ENCODE measurements at regions not wholly inside any gene's neighbourhood (a gene's known extent, or its start where the extent isn't known, plus 50 kb on each side); places are given as distances from the start of the nearest gene placed in this dataset.
"Not testable (repeated sequence)": the region's sequence is repeated elsewhere in the genome, so short reads cannot be mapped to it uniquely, and the experiment has no call there.

GRCh38 chr4:188737251-188738002, 598.2 kb downstream of the TRIML1 start:
- DNase-seq (ENCODE audit: low read depth) = no peak

GRCh38 chr4:188738290-188738689, 599.0 kb downstream of the TRIML1 start:
- DNase-seq (ENCODE audit: low read depth) = not testable (repeated sequence)

GRCh38 chr4:188740172-188740571, 600.9 kb downstream of the TRIML1 start:
- not testable (repeated sequence) for DNase-seq (ENCODE audit: low read depth)

- DNase-seq (ENCODE audit: low read depth) = not testable (repeated sequence)
These were observed 601.5 kb downstream of the TRIML1 start for GRCh38 chr4:188740791-188741190.

- no peak for DNase-seq (ENCODE audit: low read depth)
These were observed 615.2 kb downstream of the TRIML1 start for GRCh38 chr4:188754372-188755002.

- no peak for DNase-seq (ENCODE audit: low read depth)
These were observed 628.3 kb downstream of the TRIML1 start for GRCh38 chr4:188767496-188767895.

GRCh38 chr4:188778905-188779304, 639.7 kb downstream of the TRIML1 start:
- no peak for DNase-seq (ENCODE audit: low read depth)

GRCh38 chr4:188779581-188779980, 640.3 kb downstream of the TRIML1 start:
- no peak for DNase-seq (ENCODE audit: low read depth)

- no peak for DNase-seq (ENCODE audit: low read depth)
These were observed 640.8 kb downstream of the TRIML1 start for GRCh38 chr4:188780028-188780427.

- DNase-seq (ENCODE audit: low read depth) = no peak
These were observed 641.4 kb downstream of the TRIML1 start for GRCh38 chr4:188780686-188781085.

GRCh38 chr4:188781655-188782054, 642.4 kb downstream of the TRIML1 start:
- no peak for DNase-seq (ENCODE audit: low read depth)

- DNase-seq (ENCODE audit: low read depth) = no peak
These were observed 643.9 kb downstream of the TRIML1 start for GRCh38 chr4:188783175-188783574.

- no peak for DNase-seq (ENCODE audit: low read depth)
These were observed 644.4 kb downstream of the TRIML1 start for GRCh38 chr4:188783606-188784160.

- not testable (repeated sequence) for DNase-seq (ENCODE audit: low read depth)
These were observed 657.4 kb downstream of the TRIML1 start for GRCh38 chr4:188796600-188796999.

GRCh38 chr4:188797011-188797410, 657.8 kb downstream of the TRIML1 start:
- not testable (repeated sequence) for DNase-seq (ENCODE audit: low read depth)

- DNase-seq (ENCODE audit: low read depth) = no peak
These were observed 665.6 kb downstream of the TRIML1 start for GRCh38 chr4:188804861-188805260.

GRCh38 chr4:188811121-188811520, 671.9 kb downstream of the TRIML1 start:
- DNase-seq (ENCODE audit: low read depth) = no peak

GRCh38 chr4:188812644-188813043, 673.4 kb downstream of the TRIML1 start:
- DNase-seq (ENCODE audit: low read depth) = no peak

- DNase-seq (ENCODE audit: low read depth) = no peak
These were observed 679.1 kb downstream of the TRIML1 start for GRCh38 chr4:188818300-188818699.

- DNase-seq (ENCODE audit: low read depth) = no peak
These were observed 680.0 kb downstream of the TRIML1 start for GRCh38 chr4:188819233-188819632.

GRCh38 chr4:188821500-188821899, 682.3 kb downstream of the TRIML1 start:
- no peak for DNase-seq (ENCODE audit: low read depth)

GRCh38 chr4:188822698-188823097, 683.5 kb downstream of the TRIML1 start:
- no peak for DNase-seq (ENCODE audit: low read depth)

- no peak for DNase-seq (ENCODE audit: low read depth)
These were observed 685.3 kb downstream of the TRIML1 start for GRCh38 chr4:188824553-188824952.
